ENCODE measurements at regions not wholly inside any gene's neighbourhood (a gene's known extent, or its start where the extent isn't known, plus 50 kb on each side); places are given as distances from the start of the nearest gene placed in this dataset.

- DNase-seq = no peak
Measured at GRCh38 chr22:48905206-48905975, 922.3 kb downstream of the BRD1 start.

GRCh38 chr22:48902983-48903650 is 924.6 kb downstream of the BRD1 start:
- no peak for DNase-seq

GRCh38 chr22:48902001-48902869 is 925.4 kb downstream of the BRD1 start:
- DNase-seq = no peak

GRCh38 chr22:48901324-48901723 is 926.3 kb downstream of the BRD1 start:
- DNase-seq = no peak

GRCh38 chr22:48900626-48901025 is 927.0 kb downstream of the BRD1 start:
- DNase-seq = no peak

- DNase-seq = no peak
Measured at GRCh38 chr22:48900327-48900597, 927.4 kb downstream of the BRD1 start.

- DNase-seq = no peak
Measured at GRCh38 chr22:48899523-48900326, 927.9 kb downstream of the BRD1 start.

- DNase-seq = no peak
Measured at GRCh38 chr22:48898524-48899250, 929.0 kb downstream of the BRD1 start.

- DNase-seq = no peak
Measured at GRCh38 chr22:48897645-48898370, 929.9 kb downstream of the BRD1 start.

- DNase-seq = no peak
Measured at GRCh38 chr22:48896766-48897644, 930.7 kb downstream of the BRD1 start.

GRCh38 chr22:48895831-48896765 is 931.6 kb downstream of the BRD1 start:
- DNase-seq = no peak

- no peak for DNase-seq
Measured at GRCh38 chr22:48895336-48895735, 932.3 kb downstream of the BRD1 start.

GRCh38 chr22:48894804-48895250 is 932.8 kb downstream of the BRD1 start:
- no peak for DNase-seq

GRCh38 chr22:48894064-48894671 is 933.5 kb downstream of the BRD1 start:
- DNase-seq = no peak

- DNase-seq = no peak
Measured at GRCh38 chr22:48893288-48894063, 934.2 kb downstream of the BRD1 start.

GRCh38 chr22:48892578-48893287 is 934.9 kb downstream of the BRD1 start:
- no peak for DNase-seq

Measured in EL (cell line).